ENCODE measurements at regions not wholly inside any gene's neighbourhood (a gene's known extent, or its start where the extent isn't known, plus 50 kb on each side); places are given as distances from the start of the nearest gene placed in this dataset.

- Histone ChIP-seq H3K4me1 (no peaks in the 10 kb centered on the region), H3K4me3 (no peak overlapping the region), H3K9me3 (no peaks in the 10 kb centered on the region), H3K36me3 (replicated peaks in 1 of 2; ENCODE audit: insufficient read depth in 1 of 2, low read depth in 2 of 2) (no peaks in the 10 kb centered on the region), H3K27ac (no peak overlapping the region), H3K27me3 (no peaks in the 10 kb centered on the region)
- ATAC-seq (no peak), DNase-seq (no peak)
- WGBS, 2 donors = 66 to 74% methylated on average over 11 of the region's 11 CpGs
- TF ChIP-seq POLR2A (IDR thresholded peaks at IDR 0.05) = no peak
- TF ChIP-seq CTCF (IDR thresholded peaks at IDR 0.05) = no peak
- intact Hi-C loops (cut with DNase I) = no loop called here
Measured at GRCh38 chr6:168960551-168961263, 292.9 kb downstream of the THBS2 start.

GRCh38 chr6:168959696-168960095 lies 293.9 kb downstream of the THBS2 start:
- H3K27me3 ChIP-seq = no peaks in the 10 kb centered on the region
- intact Hi-C loops (cut with DNase I) = no loop called here
- ATAC-seq = no peak
- H3K4me1 ChIP-seq = no peaks in the 10 kb centered on the region
- 64 to 74% methylated on average over 4 of the region's 4 CpGs for WGBS, 2 donors
- TF ChIP-seq POLR2A (IDR thresholded peaks at IDR 0.05) (no peak), CTCF (IDR thresholded peaks at IDR 0.05) (no peak)
- H3K4me3 ChIP-seq = no peak overlapping the region
- no peak for DNase-seq
- no peak overlapping the region for H3K27ac ChIP-seq
- H3K9me3 ChIP-seq = no peaks in the 10 kb centered on the region
- no peaks in the 10 kb centered on the region for H3K36me3 ChIP-seq (replicated peaks in 1 of 2; ENCODE audit: insufficient read depth in 1 of 2, low read depth in 2 of 2)

- no peak overlapping the region for H3K27ac ChIP-seq
- H3K36me3 ChIP-seq (replicated peaks in 1 of 2; ENCODE audit: insufficient read depth in 1 of 2, low read depth in 2 of 2) = no peaks in the 10 kb centered on the region
- 40 to 43% methylated on average over 6 of the region's 6 CpGs for WGBS, 2 donors
Measured at GRCh38 chr6:168956884-168957730, 296.5 kb downstream of the THBS2 start.

DNA sequence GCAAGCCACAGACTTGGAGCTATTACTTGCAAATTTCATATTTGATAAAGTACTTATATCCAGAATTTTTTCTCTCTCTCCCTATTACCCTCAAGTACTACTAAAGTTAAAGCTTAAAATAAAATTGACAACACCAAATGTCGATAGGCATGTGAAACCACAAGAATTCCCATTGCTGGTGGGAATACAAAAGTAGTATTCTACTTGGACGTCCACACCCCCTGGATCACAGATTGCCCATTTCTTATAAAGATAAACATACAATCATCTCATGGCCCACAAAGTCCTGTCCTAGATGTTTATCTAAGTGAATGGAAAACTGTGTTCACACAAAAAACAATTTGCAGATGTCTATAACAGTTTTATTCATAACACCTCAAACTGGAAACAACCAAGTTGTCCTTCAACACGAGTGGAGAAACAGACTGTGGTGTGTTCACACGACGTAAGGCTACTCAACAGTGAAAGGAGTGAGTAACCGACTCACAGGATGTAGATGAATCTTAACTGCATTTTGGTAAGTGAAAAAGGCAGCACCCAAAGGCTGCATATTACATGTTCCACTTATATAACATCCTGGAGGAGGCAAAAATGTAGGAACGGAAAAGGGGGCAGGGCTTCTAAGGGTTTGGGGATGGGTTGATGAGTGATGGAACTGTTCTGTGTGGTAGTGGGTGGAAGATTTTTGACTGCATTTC lies 297.4 kb downstream of the THBS2 start:
- no peak for DNase-seq
- no peak overlapping the region for H3K4me3 ChIP-seq
- H3K36me3 ChIP-seq (replicated peaks in 1 of 2; ENCODE audit: insufficient read depth in 1 of 2, low read depth in 2 of 2) = no peaks in the 10 kb centered on the region
- WGBS, 2 donors = 36 to 42% methylated on average over 7 of the region's 7 CpGs
- no peak for TF ChIP-seq CTCF (IDR thresholded peaks at IDR 0.05)
- TF ChIP-seq POLR2A (IDR thresholded peaks at IDR 0.05) = no peak
- intact Hi-C loops (cut with DNase I) = no loop called here
- no peaks in the 10 kb centered on the region for H3K27me3 ChIP-seq
- no peaks in the 10 kb centered on the region for H3K9me3 ChIP-seq
- no peaks in the 10 kb centered on the region for H3K4me1 ChIP-seq
- H3K27ac ChIP-seq = no peak overlapping the region
- ATAC-seq = no peak

More at GRCh38 chr6:168956884-168957730, 296.5 kb downstream of the THBS2 start:
- ATAC-seq (peak; percentile 73), DNase-seq (peak; percentile 54 to 67 (median 60))
- Histone ChIP-seq H3K4me1 (no peaks in the 10 kb centered on the region), H3K9me3 (no peaks in the 10 kb centered on the region), H3K27me3 (no peaks in the 10 kb centered on the region), H3K4me3 (no peak overlapping the region)
- TF ChIP-seq CTCF (IDR thresholded peaks at IDR 0.05) (peak; percentile 29 to 69 (median 62)), POLR2A (IDR thresholded peaks at IDR 0.05) (no peak)
- intact Hi-C loops (cut with DNase I) = no loop called here

All from body of pancreas (tissue), 4 donors.